DMS53 treated with DMSO at 0.1 percent for 48 hours (cell line): ENCODE measurements at regions not wholly inside any gene's neighbourhood (a gene's known extent, or its start where the extent isn't known, plus 50 kb on each side); places are given as distances from the start of the nearest gene placed in this dataset.
"Not testable (repeated sequence)": the region's sequence is repeated elsewhere in the genome, so short reads cannot be mapped to it uniquely, and the experiment has no call there.

Experiments
- DNase-seq: peaks from one replicate; lab custom pipeline; 2025; ENCODE audit not compliant: unreplicated experiment; lab: John Stamatoyannopoulos, UW

DNA sequence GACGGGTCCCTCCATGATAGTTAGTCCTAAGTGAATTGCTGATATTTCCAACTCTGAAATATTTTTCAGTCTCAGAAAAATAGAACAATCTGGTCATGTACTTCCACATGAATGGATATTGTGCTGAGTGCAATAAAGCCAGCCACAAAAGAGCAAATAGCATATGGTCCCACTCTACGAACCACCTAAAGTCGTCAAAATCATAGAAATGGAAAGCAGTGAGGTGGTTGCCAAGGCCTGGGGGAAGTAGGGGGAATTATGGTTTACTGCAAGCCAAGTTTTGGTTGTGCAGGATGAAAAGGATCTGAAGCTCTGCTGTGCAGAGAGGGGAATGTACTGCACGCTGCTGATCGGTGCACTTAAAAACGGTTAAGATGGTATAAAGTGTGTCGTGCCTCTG lies 313.8 kb upstream of the ADARB2 start:
- DNase-seq = no peak

DNA sequence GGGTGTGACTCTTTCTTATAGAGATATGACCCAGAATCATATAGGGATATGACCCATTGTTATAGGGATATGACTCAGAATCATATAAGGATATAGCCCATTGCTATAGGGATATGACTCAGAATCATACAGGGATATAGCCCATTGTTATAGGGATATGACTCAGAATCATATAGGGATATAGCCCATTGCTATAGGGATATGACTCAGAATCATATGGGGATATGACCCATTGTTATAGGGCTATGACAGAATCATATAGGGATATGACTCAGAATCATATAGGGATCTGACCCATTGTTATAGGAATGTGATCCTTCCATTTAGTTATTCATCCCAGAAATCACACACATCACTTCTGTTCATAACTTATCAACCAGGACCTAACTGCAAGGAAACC lies 312.2 kb upstream of the ADARB2 start:
- no peak for DNase-seq

DNA sequence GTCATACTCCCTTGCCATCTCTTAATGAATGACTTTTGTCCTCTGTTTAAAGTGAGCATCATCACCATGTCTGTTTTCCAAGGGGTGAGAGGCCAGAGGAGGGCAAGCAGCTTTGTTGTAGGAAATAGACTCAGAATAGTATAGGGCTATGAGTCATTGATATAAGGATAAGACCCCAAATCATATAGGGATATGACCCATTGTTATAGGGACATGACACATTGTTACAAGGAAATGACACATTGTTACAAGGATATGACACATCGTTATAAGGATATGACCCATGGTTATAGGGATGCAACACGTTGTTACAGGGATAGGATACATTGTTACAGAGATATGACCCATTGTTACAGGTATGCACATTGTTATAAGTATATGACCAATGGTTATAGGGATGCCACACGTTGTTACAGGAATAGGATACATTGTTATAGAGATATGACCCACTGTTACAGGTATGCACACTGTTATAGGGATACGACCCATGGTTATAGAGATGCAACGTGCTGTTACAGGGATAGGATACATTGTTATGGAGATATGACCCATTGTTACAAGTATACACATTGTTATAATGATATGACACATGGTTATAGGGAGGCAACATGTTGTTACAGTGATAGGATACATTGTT lies 311.1 kb upstream of the ADARB2 start:
- DNase-seq = no peak

DNA sequence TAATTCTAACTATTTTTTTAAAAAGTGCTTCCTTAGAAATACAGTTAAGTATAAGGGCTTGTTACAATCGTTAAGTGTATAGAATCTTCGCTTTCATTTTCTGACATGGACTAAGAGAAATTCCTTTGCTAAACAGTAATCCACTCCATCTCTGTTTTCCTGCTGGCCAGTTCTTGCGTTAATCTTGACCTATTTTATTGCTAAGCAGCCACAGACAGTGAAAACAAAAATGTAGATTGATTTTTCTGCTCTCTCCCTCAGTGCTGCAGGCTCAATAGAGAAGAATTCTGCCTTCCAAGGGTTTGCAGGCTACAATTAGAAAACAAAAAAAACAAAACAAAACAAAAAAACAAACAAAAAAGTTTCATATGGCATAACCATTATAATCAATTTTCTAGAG lies 310.4 kb upstream of the ADARB2 start:
- DNase-seq = no peak

DNA sequence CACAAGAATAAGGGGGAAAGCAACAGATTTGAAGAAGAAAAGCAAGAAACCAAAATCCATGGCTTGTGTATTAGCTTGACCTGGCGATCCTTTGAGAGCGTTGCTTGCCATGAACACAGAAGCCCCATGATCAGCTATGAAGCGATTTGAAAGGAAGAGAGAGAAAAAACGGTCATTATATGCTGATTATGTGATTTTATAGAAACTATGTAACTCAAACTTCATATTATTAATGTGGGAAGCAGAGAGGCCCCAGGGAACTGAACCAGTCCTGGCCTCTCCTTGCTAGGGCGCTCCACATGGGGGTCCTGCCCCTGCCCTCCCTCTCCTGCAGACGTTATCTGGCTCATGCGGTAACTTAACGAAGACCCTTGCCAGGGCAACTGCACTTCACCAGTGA lies 306.1 kb upstream of the ADARB2 start:
- DNase-seq = no peak

DNA sequence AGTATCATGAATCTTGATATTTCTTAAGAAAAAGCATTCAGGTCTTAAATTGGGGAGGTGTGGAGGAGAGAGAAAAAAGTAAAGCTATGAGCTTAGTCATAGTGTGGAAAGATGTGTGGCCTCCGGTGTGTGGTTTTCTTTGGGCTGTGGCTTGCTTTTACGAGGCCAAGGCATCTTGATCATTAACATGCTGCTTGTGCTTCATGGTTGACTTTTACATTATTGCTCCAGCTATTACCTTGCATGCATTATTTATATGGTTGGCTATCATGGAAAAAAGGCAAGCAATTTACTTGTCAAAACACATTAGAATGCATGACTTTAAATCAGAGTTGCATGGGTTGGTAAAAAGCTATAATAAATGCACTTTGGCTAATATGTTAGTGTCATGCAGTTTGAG lies 300.7 kb upstream of the ADARB2 start:
- no peak for DNase-seq

DNA sequence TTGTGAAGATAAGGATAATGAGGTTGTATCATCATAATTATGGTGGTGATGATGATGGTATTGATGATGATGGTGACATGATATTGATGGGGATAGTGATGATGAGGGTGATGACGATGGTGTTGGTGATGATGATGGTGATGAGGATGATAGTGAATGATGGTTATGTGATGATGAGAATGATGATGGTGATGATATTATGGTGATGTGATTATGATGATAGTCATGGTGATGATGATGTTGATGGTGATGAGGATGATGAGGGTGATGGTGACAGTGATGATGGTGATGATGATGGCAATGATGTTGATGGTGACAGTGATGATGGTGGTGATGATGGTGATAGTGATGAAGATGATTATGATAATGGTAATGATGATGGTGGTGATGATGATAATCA lies 299.9 kb upstream of the ADARB2 start:
- no peak for DNase-seq

DNA sequence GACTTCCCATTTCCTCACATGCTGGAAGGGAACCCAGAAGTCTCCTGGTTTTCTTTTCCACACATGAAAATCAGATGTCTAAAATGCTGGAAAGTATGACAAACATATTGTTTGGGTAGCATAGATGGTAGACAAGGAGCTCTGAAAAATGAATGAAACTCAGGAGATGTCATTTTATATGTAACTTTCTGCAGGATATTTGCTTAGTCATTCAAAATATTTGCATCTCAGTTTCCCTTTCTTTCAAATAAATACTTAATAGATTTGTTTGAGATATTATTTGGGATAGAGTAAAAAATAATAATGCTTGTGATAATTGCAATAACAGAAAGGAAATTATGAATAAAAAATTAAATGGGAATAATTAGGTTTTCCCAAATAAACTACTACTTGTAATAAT lies 298.9 kb upstream of the ADARB2 start:
- no peak for DNase-seq

DNA sequence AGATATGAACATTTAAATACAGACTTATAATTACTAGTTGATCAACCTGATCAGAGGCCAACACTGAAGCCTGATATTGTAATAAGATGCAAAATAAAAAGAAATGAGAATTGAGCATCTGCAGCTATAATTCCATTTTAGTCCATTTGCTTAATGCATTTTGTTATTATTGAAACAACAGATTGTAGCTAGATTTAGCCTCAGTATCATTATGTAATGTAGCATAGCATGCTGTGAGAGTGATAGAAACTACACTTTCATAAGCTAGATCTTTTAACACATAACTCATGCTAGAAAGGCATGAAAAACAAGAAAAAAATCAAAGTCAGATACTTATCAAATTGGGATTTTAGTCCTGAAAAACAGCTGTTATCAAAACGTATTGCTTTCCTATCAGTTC lies 292.7 kb upstream of the ADARB2 start:
- no peak for DNase-seq

DNA sequence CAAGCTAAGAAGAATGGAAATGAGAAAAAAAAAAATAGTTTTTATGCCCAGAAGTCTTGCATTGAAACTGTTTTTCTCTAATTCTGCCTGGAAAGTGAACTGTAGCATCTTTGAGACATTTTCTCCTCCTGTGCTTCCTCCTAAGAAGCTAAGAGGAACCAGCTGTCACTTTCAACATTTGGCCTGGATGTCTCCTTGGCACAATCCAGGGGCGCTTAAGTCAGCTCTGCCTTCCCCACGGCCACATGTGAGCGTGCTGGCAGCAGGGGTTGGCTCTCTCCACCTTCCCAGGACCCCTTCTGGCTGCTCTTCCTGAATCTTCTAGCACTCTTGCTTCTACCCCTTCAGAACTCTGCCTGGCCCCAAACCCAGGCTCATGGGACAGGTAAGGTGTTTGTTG lies 289.6 kb upstream of the ADARB2 start:
- no peak for DNase-seq

DNA sequence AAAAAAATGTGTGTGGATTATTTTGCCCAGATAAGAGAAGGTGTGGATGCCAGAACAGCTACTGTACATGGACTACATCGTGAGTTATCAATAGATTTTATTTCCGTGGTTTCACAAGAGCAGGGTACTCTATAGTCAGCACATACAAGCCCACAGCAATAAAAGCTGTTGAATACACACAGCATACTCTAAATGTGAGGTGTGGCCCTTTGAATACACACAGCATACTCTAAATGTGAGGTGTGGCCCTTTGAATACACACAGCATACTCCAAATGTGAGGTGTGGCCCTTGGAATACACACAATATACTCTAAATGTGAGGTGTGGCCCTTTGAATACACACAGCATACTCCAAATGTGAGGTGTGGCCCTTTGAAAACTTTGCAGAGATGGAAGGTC lies 287.4 kb upstream of the ADARB2 start:
- DNase-seq = not testable (repeated sequence)

DNA sequence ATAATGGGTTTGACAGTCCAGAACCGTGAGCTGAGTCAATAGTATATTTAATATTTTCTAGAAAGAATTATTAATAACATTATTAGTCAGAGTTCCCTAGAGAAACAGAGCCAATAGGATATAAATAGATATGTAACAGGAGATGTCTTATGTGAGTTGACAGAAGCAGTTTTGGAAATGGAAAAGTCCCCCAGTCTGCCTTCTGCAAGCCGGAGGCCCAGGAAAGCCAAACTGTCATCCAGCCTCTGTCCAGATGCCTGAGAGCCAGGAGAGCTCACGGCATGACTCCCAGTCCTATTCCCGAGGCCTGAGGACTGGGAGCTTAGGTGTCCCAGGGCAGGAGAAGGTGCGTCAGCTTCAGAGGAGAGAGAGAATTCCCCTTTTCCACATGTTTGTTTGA lies 286.4 kb upstream of the ADARB2 start:
- no peak for DNase-seq

DNA sequence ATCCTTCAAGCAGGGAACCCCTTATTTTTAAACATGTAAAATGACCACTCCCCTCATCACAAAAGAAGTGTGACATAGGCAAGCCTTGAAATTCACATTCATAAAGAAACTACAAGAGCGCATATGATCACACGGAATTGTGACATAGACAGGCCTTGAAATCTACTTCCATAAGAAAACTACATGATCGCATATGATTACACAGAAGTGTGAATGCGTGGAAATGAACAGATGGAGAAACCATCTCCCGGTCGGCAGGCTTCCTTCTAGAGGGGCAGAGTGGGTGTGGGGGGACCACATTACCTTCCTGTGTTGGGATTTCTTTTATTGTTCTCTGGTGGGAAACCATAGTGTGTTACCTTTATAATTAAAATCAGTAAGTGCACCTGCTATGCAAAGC lies 285.1 kb upstream of the ADARB2 start:
- DNase-seq = no peak

DNA sequence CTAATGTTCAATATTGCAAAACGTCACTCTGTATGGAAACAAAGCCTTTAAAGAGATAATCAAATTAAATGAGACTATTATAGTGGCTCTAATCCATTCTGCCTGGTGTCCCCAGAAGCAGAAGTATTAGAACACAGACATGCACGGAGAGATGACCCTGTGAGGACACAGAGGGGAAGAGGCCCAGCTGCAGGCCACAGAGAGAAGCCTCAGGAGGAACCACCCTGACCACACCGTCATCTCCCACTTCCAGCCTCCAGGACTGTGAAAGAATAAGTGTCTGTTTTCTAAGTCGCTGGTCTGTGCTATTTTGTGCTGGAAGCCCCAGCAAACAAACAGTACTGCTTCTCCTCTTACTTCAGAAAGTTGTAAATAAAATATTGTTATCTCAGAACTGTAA lies 283.5 kb upstream of the ADARB2 start:
- no peak for DNase-seq

DNA sequence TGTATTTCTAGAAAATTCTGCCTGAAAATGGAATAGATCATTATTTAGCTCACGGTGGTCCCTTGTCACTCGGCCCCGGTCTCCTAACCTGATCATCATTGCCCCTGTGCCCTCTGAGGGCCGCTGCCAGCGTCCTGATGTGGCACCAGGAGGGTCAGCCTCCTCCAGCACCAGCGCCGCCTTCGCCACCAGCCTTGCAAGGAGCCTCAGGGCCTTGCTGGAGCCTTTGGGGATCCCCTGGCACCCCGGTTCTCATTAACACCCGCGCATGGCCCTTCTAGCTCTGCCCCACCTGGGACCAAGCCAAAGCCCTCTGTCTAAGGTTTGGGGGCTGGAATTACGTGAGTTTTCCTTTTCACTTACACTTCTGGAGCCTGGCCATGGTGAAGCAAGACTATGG lies 282.5 kb upstream of the ADARB2 start:
- no peak for DNase-seq

DNA sequence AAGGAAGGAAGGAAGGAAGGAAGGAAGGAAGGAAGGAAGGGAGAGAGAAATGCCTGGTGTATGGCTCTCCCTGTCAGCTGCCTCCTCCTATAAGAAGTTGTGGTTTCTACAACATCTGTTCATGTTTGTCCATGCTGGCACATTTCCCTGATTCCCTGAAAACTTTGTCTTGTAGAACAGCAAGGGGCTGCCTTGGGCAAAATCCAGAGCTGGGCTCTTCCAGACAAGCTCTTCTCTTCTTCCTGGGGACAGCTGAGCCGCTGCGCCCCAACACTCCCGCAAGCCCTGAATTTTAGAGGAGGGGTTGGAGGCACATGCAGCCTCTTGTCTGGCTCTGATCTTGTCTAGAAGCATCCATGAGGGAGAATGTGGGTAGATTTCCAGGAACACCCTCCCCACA lies 282.0 kb upstream of the ADARB2 start:
- no peak for DNase-seq

DNA sequence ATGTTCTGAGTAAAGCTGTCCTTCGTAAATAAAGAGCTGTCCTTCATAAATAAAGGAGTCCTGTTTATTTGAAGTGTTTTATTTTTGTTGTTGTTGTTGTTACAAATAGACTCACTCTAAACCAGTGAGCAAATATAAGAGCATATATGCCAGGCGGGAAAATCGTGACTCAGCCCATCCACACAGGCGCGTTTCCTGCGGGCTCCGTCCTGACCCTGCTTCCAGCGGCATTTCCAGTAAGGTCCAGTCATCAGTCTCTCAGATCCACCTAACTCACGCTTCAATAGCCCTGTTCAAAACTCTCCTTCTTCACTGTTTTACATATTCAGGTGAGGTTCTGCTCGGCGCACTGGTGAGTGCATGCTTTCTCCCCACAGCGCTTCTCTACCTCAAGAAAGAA lies 277.2 kb upstream of the ADARB2 start:
- no peak for DNase-seq

DNA sequence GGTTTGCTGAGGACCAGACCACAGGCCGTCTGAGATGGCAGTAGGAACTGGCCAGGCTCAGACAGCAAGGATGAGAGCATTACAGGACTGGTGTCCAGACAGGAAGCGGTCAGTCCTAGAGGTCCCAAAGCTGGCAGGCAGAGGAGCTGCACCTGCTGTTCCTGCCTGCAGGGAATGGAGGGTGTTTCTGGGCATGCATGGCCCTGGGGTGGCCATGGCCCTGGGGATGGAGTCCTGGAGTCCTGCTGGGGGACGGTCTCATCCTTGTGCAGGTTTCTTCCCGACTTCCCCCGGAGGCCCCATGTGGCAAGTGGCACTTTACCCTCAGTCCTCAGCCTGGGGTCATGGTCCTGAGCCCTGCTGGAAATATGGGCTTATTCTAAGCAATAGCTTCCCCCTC lies 274.9 kb upstream of the ADARB2 start:
- DNase-seq = no peak

DNA sequence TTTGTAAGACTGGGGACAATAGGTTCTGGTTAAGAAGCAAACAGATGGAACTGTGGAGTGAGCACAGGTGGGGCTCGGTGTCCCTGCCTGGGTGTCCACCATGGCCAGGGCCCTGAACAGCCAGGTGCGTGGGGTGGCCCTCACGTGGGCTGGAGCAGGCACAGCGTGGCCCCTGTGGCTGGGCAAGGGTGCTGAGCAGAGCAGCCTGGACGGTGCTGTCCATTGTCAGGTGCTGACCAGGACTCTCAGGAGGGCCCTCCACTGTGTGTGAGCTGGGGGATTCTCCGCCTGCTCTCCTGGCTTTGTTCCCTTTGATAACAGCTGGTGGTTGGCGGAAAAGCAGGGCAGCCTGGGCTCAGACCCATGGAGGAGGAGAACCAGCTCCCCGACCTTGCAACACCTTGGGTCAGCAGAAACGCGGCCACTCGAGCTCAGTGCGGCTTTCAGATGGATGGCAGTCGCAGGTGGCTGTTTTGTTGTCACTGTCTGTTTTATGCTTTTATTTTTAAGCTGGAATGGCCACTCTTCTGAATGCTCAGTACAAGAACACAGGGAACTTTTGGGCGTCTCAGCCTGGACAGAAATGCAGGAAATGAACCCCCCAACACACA lies 273.9 kb upstream of the ADARB2 start:
- DNase-seq = no peak

DNA sequence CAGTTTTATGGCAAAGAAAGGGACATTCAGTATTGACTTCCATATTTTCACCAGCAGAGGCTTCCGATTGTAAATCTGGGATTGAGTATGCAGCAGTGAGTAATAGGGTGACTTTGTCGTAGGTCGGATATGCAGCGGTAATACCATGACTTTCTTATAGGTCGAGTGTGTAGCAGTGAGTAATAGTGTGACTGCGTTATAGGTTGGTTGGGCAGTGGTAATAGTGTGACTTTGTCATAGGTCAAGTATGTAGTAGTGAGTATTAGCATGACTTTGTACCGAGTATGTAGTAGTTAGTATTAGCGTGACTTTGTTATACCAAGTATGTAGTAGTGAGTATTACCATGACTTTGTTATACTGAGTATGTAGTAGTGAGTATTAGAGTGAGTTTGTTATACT lies 268.2 kb upstream of the ADARB2 start:
- DNase-seq = no peak

DNA sequence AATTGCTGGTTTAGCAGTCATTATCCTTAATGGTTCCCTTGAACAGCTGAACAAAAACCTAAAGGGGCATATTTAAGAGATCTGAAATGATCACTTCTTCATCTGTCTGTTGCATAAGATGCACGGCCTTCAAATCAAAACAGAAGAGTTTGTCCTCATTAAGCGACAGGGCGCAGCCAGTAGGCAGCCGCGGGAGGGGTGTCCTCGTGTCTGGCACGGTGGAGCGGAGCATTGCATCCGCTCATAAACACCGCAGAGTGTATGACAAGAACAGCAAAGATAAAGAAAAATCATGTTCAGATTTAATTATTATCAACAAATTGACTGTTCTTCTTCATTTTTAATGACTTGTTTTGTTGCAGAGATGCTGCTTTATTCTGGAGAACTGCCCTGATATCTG lies 255.6 kb upstream of the ADARB2 start:
- no peak for DNase-seq

DNA sequence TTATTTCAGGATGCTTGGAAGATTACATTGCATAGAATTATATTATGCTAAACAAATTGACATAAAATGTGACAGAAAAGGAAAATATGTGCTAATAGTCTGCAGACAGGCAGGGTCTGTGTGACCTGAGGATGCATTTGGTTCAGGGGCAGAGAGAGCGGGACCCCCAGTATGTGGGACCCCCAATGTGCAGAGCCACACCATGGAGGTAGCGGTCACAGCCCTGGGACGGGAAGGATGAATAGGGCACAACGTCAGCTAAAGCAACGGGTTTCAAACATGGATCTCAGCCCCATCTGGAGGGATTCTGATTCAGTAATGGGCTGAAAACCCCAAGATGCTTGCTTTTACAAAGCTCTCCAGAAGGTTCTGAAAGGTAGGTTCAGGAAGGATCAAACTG lies 251.8 kb upstream of the ADARB2 start:
- DNase-seq = no peak

DNA sequence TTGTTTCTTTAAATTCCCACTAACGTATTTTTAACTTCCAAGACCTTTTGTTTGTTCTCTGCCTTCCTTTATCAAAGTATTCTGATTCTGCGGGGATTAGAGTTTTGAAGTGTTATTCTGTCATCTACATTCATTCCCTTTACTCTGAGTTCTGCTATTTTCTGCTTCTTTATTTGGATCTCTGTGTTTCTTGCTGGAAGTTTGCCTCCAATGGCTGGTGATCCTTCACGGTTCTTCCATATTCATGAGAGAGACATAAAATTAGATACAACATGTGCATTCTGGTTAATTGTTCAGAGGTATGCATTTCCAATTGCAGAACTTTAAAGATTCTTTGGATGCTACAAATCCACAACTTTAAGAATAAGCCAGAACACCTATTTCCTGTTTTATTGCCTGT lies 244.7 kb upstream of the ADARB2 start:
- no peak for DNase-seq
